ENCODE measurements at regions not wholly inside any gene's neighbourhood (a gene's known extent, or its start where the extent isn't known, plus 50 kb on each side); places are given as distances from the start of the nearest gene placed in this dataset.

DNA sequence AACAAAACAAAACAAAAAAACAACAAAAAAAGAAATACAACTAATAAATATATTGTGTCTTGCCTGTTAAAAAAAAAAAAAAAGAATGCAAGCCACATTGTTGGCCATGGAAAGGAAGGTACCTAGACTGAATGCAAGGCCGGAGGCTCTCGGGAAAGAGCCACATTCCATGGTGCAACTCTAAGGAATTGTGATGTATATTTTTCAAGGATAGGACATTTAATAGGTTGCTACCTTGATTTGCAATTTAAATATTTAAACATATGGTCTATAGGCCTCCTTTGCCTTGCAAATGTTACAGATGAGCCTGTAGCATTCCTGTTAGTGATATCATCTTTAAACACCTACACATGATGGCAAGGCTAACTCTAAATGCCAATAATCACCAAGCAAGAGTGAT, 650.9 kb downstream of the TOX3 start:
- CTCF ChIA-PET (ENCODE audit: unreplicated experiment) = no interaction called here
- TF ChIP-seq EZH2phosphoT487 (IDR thresholded peaks at IDR 0.05; ENCODE audit: borderline replicate concordance, low read depth, low read length) = no peak
- TF ChIP-seq, protein P1, sequence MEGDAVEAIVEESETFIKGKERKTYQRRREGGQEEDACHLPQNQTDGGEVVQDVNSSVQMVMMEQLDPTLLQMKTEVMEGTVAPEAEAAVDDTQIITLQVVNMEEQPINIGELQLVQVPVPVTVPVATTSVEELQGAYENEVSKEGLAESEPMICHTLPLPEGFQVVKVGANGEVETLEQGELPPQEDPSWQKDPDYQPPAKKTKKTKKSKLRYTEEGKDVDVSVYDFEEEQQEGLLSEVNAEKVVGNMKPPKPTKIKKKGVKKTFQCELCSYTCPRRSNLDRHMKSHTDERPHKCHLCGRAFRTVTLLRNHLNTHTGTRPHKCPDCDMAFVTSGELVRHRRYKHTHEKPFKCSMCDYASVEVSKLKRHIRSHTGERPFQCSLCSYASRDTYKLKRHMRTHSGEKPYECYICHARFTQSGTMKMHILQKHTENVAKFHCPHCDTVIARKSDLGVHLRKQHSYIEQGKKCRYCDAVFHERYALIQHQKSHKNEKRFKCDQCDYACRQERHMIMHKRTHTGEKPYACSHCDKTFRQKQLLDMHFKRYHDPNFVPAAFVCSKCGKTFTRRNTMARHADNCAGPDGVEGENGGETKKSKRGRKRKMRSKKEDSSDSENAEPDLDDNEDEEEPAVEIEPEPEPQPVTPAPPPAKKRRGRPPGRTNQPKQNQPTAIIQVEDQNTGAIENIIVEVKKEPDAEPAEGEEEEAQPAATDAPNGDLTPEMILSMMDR (conservative IDR thresholded peaks at IDR 0.05; ENCODE audit: low read length) = no peak

DNA sequence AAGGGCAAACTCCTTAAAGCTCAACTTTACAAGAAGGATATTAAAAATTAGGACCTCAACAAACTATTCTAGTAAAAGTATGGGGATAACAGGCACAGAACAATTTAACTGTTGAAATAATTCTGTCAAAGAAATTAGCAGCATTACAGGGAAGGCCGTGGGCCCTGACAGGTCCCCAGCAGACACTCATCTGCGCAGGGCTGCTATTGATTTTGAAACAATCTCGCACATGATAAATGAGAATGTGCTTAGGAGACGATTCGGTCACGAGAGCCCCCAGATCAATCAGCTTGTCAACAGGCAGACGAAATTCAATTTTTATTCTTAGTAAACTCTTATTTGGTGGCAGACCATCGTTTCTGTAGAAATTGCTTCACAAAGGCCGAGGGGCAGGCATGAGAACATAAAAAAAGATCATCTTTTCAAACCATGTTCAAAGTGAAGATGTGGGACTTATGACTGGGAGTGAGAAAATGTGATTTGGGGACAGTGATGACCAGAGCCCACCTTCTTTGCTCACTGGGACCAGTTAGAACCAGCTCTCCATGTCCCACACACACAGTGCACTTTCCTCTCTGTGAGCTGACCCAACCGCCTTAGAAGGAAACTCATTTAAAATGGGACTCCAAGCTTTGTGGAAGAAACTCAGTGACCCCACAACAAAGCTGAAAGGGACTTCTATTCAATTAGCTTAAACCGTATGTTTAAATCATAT, 654.5 kb downstream of the TOX3 start:
- CTCF ChIA-PET (ENCODE audit: unreplicated experiment) = no interaction called here
- TF ChIP-seq, protein P1 (conservative IDR thresholded peaks at IDR 0.05; ENCODE audit: low read length) = no peak
- no peak for TF ChIP-seq EZH2phosphoT487 (IDR thresholded peaks at IDR 0.05; ENCODE audit: borderline replicate concordance, low read depth, low read length)
- POLR2A ChIA-PET = no interaction called here
- Histone ChIP-seq H3K9me3 (ENCODE audit: low read length) (no peaks in the 10 kb centered on the region), H4K20me1 (ENCODE audit: insufficient read depth, low read length) (no peaks in the 10 kb centered on the region), H3K9me2 (ENCODE audit: insufficient read depth, low read length) (no peaks in the 10 kb centered on the region), H3K36me3 (ENCODE audit: insufficient read depth, low read length) (no peaks in the 10 kb centered on the region), H3K4me1 (ENCODE audit: insufficient read depth, low read length, poor library complexity, severe bottlenecking) (no peaks in the 10 kb centered on the region), H3K27ac (ENCODE audit: low read depth, low read length, poor library complexity, severe bottlenecking) (no peak overlapping the region), H3K4me2 (ENCODE audit: low read length) (no peak overlapping the region), H3K4me3 (ENCODE audit: low read depth, low read length, poor library complexity, severe bottlenecking) (no peak overlapping the region), H2AFZ (ENCODE audit: low read length) (no peak overlapping the region), H3K79me2 (ENCODE audit: insufficient read depth, low read depth, low read length) (no peaks in the 10 kb centered on the region)
- no peak for DNase-seq (ENCODE audit: low spot score)
- intact Hi-C loops (cut with micrococcal nuclease; ENCODE audit: unreplicated experiment) = no loop called here
- BruUV-seq (replicated peaks) = no TSS peak

More for the DNA sequence above, 650.9 kb downstream of the TOX3 start:
- no peaks in the 10 kb centered on the region for H3K9me3 ChIP-seq (ENCODE audit: low read length)
- no TSS peak for BruUV-seq (replicated peaks)
- no peak for DNase-seq (ENCODE audit: low spot score)
- H3K4me2 ChIP-seq (ENCODE audit: low read length) = no peak overlapping the region
- no peaks in the 10 kb centered on the region for H3K4me1 ChIP-seq (ENCODE audit: insufficient read depth, low read length, poor library complexity, severe bottlenecking)
- no peaks in the 10 kb centered on the region for H3K79me2 ChIP-seq (ENCODE audit: insufficient read depth, low read depth, low read length)
- no peak overlapping the region for H2AFZ ChIP-seq (ENCODE audit: low read length)
- no peak overlapping the region for H3K27ac ChIP-seq (ENCODE audit: low read depth, low read length, poor library complexity, severe bottlenecking)
- no peaks in the 10 kb centered on the region for H3K36me3 ChIP-seq (ENCODE audit: insufficient read depth, low read length)
- no peak overlapping the region for H3K4me3 ChIP-seq (ENCODE audit: low read depth, low read length, poor library complexity, severe bottlenecking)
- no peaks in the 10 kb centered on the region for H4K20me1 ChIP-seq (ENCODE audit: insufficient read depth, low read length)
- no peaks in the 10 kb centered on the region for H3K9me2 ChIP-seq (ENCODE audit: insufficient read depth, low read length)
- intact Hi-C loops (cut with micrococcal nuclease; ENCODE audit: unreplicated experiment) = no loop called here
- POLR2A ChIA-PET = interaction anchor here (0.6 kb wide), 1 partner anchor 13 kb away, joined by 3 read pairs; no protein-coding TSS in a partner anchor

DNA sequence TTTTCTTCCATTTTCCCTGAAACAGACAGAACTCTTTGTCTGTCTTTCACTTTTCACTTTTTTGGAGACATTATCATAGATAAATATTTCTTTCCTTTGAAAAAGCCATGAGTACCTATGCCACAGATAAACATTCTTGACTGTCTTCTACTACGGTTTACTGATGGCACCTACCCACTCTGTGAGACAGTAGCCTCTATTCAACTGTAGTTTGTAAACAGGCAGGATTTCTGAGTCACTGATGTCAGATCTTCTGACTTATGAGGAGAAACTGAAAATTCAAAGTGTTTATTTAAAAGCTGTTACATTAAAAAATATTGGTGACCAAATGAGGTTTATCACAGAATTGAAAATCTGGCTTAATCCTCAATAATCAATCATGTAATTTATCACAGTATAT, 658.4 kb downstream of the TOX3 start:
- no peaks in the 10 kb centered on the region for H3K79me2 ChIP-seq (ENCODE audit: insufficient read depth, low read depth, low read length)
- H3K4me2 ChIP-seq (ENCODE audit: low read length) = no peak overlapping the region
- CTCF ChIA-PET (ENCODE audit: unreplicated experiment) = no interaction called here

More for the DNA sequence above, 658.4 kb downstream of the TOX3 start:
- no peak for DNase-seq (ENCODE audit: low spot score)
- Histone ChIP-seq H3K9me3 (ENCODE audit: low read length) (no peaks in the 10 kb centered on the region), H3K9me2 (ENCODE audit: insufficient read depth, low read length) (no peaks in the 10 kb centered on the region), H3K27ac (ENCODE audit: low read depth, low read length, poor library complexity, severe bottlenecking) (no peak overlapping the region), H3K36me3 (ENCODE audit: insufficient read depth, low read length) (no peaks in the 10 kb centered on the region), H2AFZ (ENCODE audit: low read length) (no peak overlapping the region), H4K20me1 (ENCODE audit: insufficient read depth, low read length) (no peaks in the 10 kb centered on the region), H3K4me1 (ENCODE audit: insufficient read depth, low read length, poor library complexity, severe bottlenecking) (no peaks in the 10 kb centered on the region), H3K4me3 (ENCODE audit: low read depth, low read length, poor library complexity, severe bottlenecking) (no peak overlapping the region)
- intact Hi-C loops (cut with micrococcal nuclease; ENCODE audit: unreplicated experiment) = no loop called here
- TF ChIP-seq, protein P1 (conservative IDR thresholded peaks at IDR 0.05; ENCODE audit: low read length) = no peak
- no peak for TF ChIP-seq EZH2phosphoT487 (IDR thresholded peaks at IDR 0.05; ENCODE audit: borderline replicate concordance, low read depth, low read length)
- POLR2A ChIA-PET = no interaction called here
- no TSS peak for BruUV-seq (replicated peaks)

Measured in OCI-LY7 (cell line).